GM12875 (cell line): ENCODE measurements at regions not wholly inside any gene's neighbourhood (a gene's known extent, or its start where the extent isn't known, plus 50 kb on each side); places are given as distances from the start of the nearest gene placed in this dataset.
"Not testable (repeated sequence)": the region's sequence is repeated elsewhere in the genome, so short reads cannot be mapped to it uniquely, and the experiment has no call there.

Experiments
- H3K4me3 ChIP-seq: one replicate; pipeline ENCODE4 v1.5.1; 2011; ENCODE audit warnings: low read depth, low read length, control low read depth
- TF ChIP-seq, protein P1 (sequence below): IDR thresholded peaks from 2 replicates; pipeline ENCODE4 v1.5.1; 2011; ENCODE audit warnings: low read depth, mild to moderate bottlenecking, control low read depth, inconsistent platforms, low read length, moderate library complexity, borderline replicate concordance; ENCODE audit not compliant: insufficient read depth

GRCh38 chr19:20318616-20319015 is 151.6 kb downstream of the ZNF486 start:
- TF ChIP-seq, protein P1, sequence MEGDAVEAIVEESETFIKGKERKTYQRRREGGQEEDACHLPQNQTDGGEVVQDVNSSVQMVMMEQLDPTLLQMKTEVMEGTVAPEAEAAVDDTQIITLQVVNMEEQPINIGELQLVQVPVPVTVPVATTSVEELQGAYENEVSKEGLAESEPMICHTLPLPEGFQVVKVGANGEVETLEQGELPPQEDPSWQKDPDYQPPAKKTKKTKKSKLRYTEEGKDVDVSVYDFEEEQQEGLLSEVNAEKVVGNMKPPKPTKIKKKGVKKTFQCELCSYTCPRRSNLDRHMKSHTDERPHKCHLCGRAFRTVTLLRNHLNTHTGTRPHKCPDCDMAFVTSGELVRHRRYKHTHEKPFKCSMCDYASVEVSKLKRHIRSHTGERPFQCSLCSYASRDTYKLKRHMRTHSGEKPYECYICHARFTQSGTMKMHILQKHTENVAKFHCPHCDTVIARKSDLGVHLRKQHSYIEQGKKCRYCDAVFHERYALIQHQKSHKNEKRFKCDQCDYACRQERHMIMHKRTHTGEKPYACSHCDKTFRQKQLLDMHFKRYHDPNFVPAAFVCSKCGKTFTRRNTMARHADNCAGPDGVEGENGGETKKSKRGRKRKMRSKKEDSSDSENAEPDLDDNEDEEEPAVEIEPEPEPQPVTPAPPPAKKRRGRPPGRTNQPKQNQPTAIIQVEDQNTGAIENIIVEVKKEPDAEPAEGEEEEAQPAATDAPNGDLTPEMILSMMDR: no peak
- H3K4me3 ChIP-seq: no peak overlapping the region

DNA sequence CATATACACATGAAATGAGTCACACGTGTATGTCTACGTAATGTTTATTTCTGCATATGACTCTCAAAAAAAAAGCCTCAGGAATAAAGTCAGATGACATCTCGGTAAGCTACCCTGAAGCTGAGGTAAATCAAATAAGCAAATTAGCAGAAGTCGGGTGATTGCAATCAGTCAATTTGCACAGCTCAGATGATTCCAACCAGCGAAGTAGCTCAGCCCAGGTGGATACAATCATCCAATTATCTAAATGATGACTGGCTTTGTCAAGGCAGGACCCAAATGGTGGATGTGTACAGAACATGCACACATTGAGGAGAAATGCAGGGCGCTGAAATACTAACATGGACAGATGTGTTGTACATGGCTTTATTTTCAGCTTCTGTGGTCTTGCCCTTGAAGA is 148.5 kb downstream of the ZNF486 start:
- TF ChIP-seq, protein P1: no peak
- no peak overlapping the region for H3K4me3 ChIP-seq

DNA sequence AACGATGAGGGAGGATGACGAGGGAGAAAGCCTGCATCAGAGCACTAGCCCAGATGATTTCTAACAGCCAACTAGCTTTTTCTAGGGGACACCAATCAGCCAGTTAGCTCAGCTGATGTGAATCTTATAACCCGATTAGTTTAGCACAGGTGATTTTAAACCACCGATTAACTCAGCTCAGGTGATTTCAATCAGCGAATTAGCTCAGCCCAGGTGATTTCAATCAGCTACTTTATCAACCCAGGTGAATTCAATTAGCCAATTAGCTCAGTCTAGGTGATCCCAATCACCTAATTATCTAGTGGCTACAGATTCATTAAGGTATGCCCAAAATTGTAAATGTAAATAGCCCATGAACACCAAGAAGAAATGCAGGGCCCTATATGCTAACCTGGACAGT is 146.9 kb downstream of the ZNF486 start:
- H3K4me3 ChIP-seq: no peak overlapping the region

DNA sequence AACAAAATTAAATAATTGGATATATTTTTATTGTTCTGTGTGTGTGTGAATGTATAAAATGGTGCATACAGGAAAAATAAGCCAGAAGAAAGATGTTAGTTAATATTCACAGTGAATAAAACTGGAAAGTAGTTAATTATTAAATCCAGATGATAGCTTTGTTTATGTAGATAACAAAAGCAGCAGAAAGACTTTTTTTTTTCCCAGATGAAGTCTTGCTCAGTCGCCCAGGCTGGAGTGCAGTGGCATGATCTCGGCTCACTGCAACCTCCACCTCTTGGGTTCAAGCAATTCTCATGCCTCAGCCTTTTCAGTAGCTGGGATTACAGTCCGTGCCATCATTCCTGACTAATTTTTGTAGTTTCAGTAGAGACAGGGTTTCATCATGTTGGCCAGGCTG is 140.1 kb downstream of the ZNF486 start:
- TF ChIP-seq, protein P1: no peak

More for the DNA sequence above, 146.9 kb downstream of the ZNF486 start:
- TF ChIP-seq, protein P1: no peak

GRCh38 chr19:20296314-20296713 is 129.3 kb downstream of the ZNF486 start:
- not testable (repeated sequence) for H3K4me3 ChIP-seq

More for the DNA sequence above, 140.1 kb downstream of the ZNF486 start:
- H3K4me3 ChIP-seq: no peak overlapping the region

DNA sequence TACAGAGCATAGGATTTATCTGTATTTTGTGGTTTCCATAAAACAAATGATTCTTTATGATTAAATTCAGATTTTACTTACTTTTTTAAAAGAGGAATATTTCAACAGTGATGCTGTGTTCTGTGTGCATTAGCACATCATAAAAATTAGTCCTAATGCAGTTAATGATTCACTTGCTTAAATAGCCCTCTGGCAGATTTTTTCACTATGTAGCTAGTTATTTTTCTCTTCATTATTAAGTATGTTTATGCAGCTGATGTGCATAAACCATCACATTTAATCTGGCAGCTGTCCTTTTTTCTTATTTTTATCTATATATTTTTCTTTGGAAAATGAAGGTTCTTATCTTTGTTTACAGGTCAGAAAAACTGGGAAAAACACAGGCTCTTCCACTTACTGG is 127.2 kb downstream of the ZNF486 start:
- H3K4me3 ChIP-seq: no peak overlapping the region
- TF ChIP-seq, protein P1: no peak

GRCh38 chr19:20292520-20292919 is 125.5 kb downstream of the ZNF486 start:
- H3K4me3 ChIP-seq: not testable (repeated sequence)

DNA sequence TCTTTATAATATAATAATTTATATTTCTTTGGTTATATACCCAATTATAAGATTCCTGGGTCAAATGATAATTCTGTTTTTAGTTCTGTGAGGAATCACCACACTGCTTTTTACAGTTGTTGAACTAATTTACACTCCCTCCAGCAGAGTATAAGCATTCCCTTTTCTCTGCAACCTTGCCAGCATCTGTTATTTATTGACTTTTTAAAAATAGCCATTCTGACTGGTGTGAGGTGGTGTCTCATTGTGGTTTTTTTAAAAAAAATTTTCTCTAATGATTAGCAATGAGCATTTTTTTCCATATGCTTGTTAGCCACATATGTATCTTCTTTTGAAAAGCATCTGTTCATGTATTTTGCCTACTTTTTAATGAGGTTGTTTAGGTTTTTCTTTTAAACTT is 122.2 kb downstream of the ZNF486 start:
- TF ChIP-seq, protein P1: no peak

More for the DNA sequence above, 122.2 kb downstream of the ZNF486 start:
- H3K4me3 ChIP-seq: no peak overlapping the region
